ENCODE measurements at regions not wholly inside any gene's neighbourhood (a gene's known extent, or its start where the extent isn't known, plus 50 kb on each side); places are given as distances from the start of the nearest gene placed in this dataset.

GRCh38 chr7:130821864-130822263 lies 87.9 kb upstream of the KLF14 start:
- Histone ChIP-seq H3K4me1 (ENCODE audit: control insufficient read depth in 3 of 3, insufficient read depth in 3 of 3, low read length in 3 of 3) (no peaks in the 10 kb centered on the region), H3K9me3 (ENCODE audit: control insufficient read depth in 3 of 3, low read length in 3 of 3) (peaks cover 2 to 6% (median 5%) of the 10 kb centered on the region in 3 donors), H3K27ac (ENCODE audit: low read depth, low read length) (no peak overlapping the region), H3K36me3 (ENCODE audit: control insufficient read depth in 3 of 3, insufficient read depth in 3 of 3, low read length in 3 of 3) (no peaks in the 10 kb centered on the region), H3K4me3 (ENCODE audit: low read length in 3 of 3) (no peak overlapping the region), H3K27me3 (ENCODE audit: control insufficient read depth in 3 of 3, insufficient read depth in 3 of 3, low read length in 3 of 3) (no peaks in the 10 kb centered on the region), H3K9ac (ENCODE audit: low read depth in 1 of 3, low read length in 3 of 3) (no peak overlapping the region)

GRCh38 chr7:130822642-130823041 lies 88.6 kb upstream of the KLF14 start:
- no peak overlapping the region for H3K9ac ChIP-seq (ENCODE audit: low read depth in 1 of 3, low read length in 3 of 3)
- no peaks in the 10 kb centered on the region for H3K36me3 ChIP-seq (ENCODE audit: control insufficient read depth in 3 of 3, insufficient read depth in 3 of 3, low read length in 3 of 3)
- no peak overlapping the region for H3K4me3 ChIP-seq (ENCODE audit: low read length in 3 of 3)
- no peak overlapping the region for H3K27ac ChIP-seq (ENCODE audit: low read depth, low read length)
- no peaks in the 10 kb centered on the region for H3K4me1 ChIP-seq (ENCODE audit: control insufficient read depth in 3 of 3, insufficient read depth in 3 of 3, low read length in 3 of 3)
- H3K27me3 ChIP-seq (ENCODE audit: control insufficient read depth in 3 of 3, insufficient read depth in 3 of 3, low read length in 3 of 3) = no peaks in the 10 kb centered on the region
- peaks cover 4 to 7% (median 6%) of the 10 kb centered on the region in 3 donors for H3K9me3 ChIP-seq (ENCODE audit: control insufficient read depth in 3 of 3, low read length in 3 of 3)

- H3K9ac ChIP-seq (ENCODE audit: low read depth in 1 of 3, low read length in 3 of 3) = no peak overlapping the region
- H3K27ac ChIP-seq (ENCODE audit: low read depth, low read length) = no peak overlapping the region
- H3K9me3 ChIP-seq (ENCODE audit: control insufficient read depth in 3 of 3, low read length in 3 of 3) = peaks cover 4 to 7% (median 6%) of the 10 kb centered on the region in 3 donors
- no peaks in the 10 kb centered on the region for H3K36me3 ChIP-seq (ENCODE audit: control insufficient read depth in 3 of 3, insufficient read depth in 3 of 3, low read length in 3 of 3)
- H3K4me3 ChIP-seq (ENCODE audit: low read length in 3 of 3) = no peak overlapping the region
- no peaks in the 10 kb centered on the region for H3K27me3 ChIP-seq (ENCODE audit: control insufficient read depth in 3 of 3, insufficient read depth in 3 of 3, low read length in 3 of 3)
- H3K4me1 ChIP-seq (ENCODE audit: control insufficient read depth in 3 of 3, insufficient read depth in 3 of 3, low read length in 3 of 3) = no peaks in the 10 kb centered on the region
These were observed 89.1 kb upstream of the KLF14 start for GRCh38 chr7:130823060-130823459.

- no peak overlapping the region for H3K4me3 ChIP-seq (ENCODE audit: low read length in 3 of 3)
- H3K36me3 ChIP-seq (ENCODE audit: control insufficient read depth in 3 of 3, insufficient read depth in 3 of 3, low read length in 3 of 3) = no peaks in the 10 kb centered on the region
- H3K27me3 ChIP-seq (ENCODE audit: control insufficient read depth in 3 of 3, insufficient read depth in 3 of 3, low read length in 3 of 3) = no peaks in the 10 kb centered on the region
- H3K9me3 ChIP-seq (ENCODE audit: control insufficient read depth in 3 of 3, low read length in 3 of 3) = peaks cover 4 to 7% (median 6%) of the 10 kb centered on the region in 3 donors
- no peak overlapping the region for H3K27ac ChIP-seq (ENCODE audit: low read depth, low read length)
- H3K9ac ChIP-seq (ENCODE audit: low read depth in 1 of 3, low read length in 3 of 3) = no peak overlapping the region
- H3K4me1 ChIP-seq (ENCODE audit: control insufficient read depth in 3 of 3, insufficient read depth in 3 of 3, low read length in 3 of 3) = no peaks in the 10 kb centered on the region
These were observed 91.8 kb upstream of the KLF14 start for GRCh38 chr7:130825819-130826218.

GRCh38 chr7:130829415-130829814 lies 95.4 kb upstream of the KLF14 start:
- no peaks in the 10 kb centered on the region for H3K4me1 ChIP-seq (ENCODE audit: control insufficient read depth in 3 of 3, insufficient read depth in 3 of 3, low read length in 3 of 3)
- H3K27me3 ChIP-seq (ENCODE audit: control insufficient read depth in 3 of 3, insufficient read depth in 3 of 3, low read length in 3 of 3) = no peaks in the 10 kb centered on the region
- no peak overlapping the region for H3K27ac ChIP-seq (ENCODE audit: low read depth, low read length)
- no peaks in the 10 kb centered on the region for H3K36me3 ChIP-seq (ENCODE audit: control insufficient read depth in 3 of 3, insufficient read depth in 3 of 3, low read length in 3 of 3)
- peaks cover 4 to 7% (median 6%) of the 10 kb centered on the region in 3 donors for H3K9me3 ChIP-seq (ENCODE audit: control insufficient read depth in 3 of 3, low read length in 3 of 3)
- H3K4me3 ChIP-seq (ENCODE audit: low read length in 3 of 3) = no peak overlapping the region
- no peak overlapping the region for H3K9ac ChIP-seq (ENCODE audit: low read depth in 1 of 3, low read length in 3 of 3)

- Histone ChIP-seq H3K9ac (ENCODE audit: low read depth in 1 of 3, low read length in 3 of 3) (no peak overlapping the region), H3K27ac (ENCODE audit: low read depth, low read length) (no peak overlapping the region), H3K4me3 (ENCODE audit: low read length in 3 of 3) (no peak overlapping the region), H3K36me3 (ENCODE audit: control insufficient read depth in 3 of 3, insufficient read depth in 3 of 3, low read length in 3 of 3) (no peaks in the 10 kb centered on the region), H3K9me3 (ENCODE audit: control insufficient read depth in 3 of 3, low read length in 3 of 3) (peaks cover 0 to 4% (median 3%) of the 10 kb centered on the region in 3 donors), H3K27me3 (ENCODE audit: control insufficient read depth in 3 of 3, insufficient read depth in 3 of 3, low read length in 3 of 3) (no peaks in the 10 kb centered on the region), H3K4me1 (ENCODE audit: control insufficient read depth in 3 of 3, insufficient read depth in 3 of 3, low read length in 3 of 3) (peaks cover 0 to under 1% (median 0%) of the 10 kb centered on the region in 3 donors)
These were observed 97.3 kb upstream of the KLF14 start for GRCh38 chr7:130831322-130831721.

- no peak overlapping the region for H3K4me3 ChIP-seq (ENCODE audit: low read length in 3 of 3)
- H3K9ac ChIP-seq (ENCODE audit: low read depth in 1 of 3, low read length in 3 of 3) = no peak overlapping the region
- H3K36me3 ChIP-seq (ENCODE audit: control insufficient read depth in 3 of 3, insufficient read depth in 3 of 3, low read length in 3 of 3) = no peaks in the 10 kb centered on the region
- H3K27ac ChIP-seq (ENCODE audit: low read depth, low read length) = no peak overlapping the region
- no peaks in the 10 kb centered on the region for H3K27me3 ChIP-seq (ENCODE audit: control insufficient read depth in 3 of 3, insufficient read depth in 3 of 3, low read length in 3 of 3)
- H3K4me1 ChIP-seq (ENCODE audit: control insufficient read depth in 3 of 3, insufficient read depth in 3 of 3, low read length in 3 of 3) = peaks cover 0 to 2% (median 0%) of the 10 kb centered on the region in 3 donors
- H3K9me3 ChIP-seq (ENCODE audit: control insufficient read depth in 3 of 3, low read length in 3 of 3) = peaks cover 0 to 1% (median under 1%) of the 10 kb centered on the region in 3 donors
These were observed 97.9 kb upstream of the KLF14 start for GRCh38 chr7:130831817-130832481.

- Histone ChIP-seq H3K9me3 (ENCODE audit: control insufficient read depth in 3 of 3, low read length in 3 of 3) (no peaks in the 10 kb centered on the region), H3K27ac (ENCODE audit: low read depth, low read length) (no peak overlapping the region), H3K4me3 (ENCODE audit: low read length in 3 of 3) (no peak overlapping the region), H3K36me3 (ENCODE audit: control insufficient read depth in 3 of 3, insufficient read depth in 3 of 3, low read length in 3 of 3) (no peaks in the 10 kb centered on the region), H3K27me3 (ENCODE audit: control insufficient read depth in 3 of 3, insufficient read depth in 3 of 3, low read length in 3 of 3) (no peaks in the 10 kb centered on the region), H3K9ac (ENCODE audit: low read depth in 1 of 3, low read length in 3 of 3) (no peak overlapping the region), H3K4me1 (ENCODE audit: control insufficient read depth in 3 of 3, insufficient read depth in 3 of 3, low read length in 3 of 3) (peaks cover 0 to 2% (median 0%) of the 10 kb centered on the region in 3 donors)
These were observed 104.7 kb upstream of the KLF14 start for GRCh38 chr7:130838738-130839137.

GRCh38 chr7:130840599-130840998 lies 106.6 kb upstream of the KLF14 start:
- Histone ChIP-seq H3K27me3 (ENCODE audit: control insufficient read depth in 3 of 3, insufficient read depth in 3 of 3, low read length in 3 of 3) (no peaks in the 10 kb centered on the region), H3K9ac (ENCODE audit: low read depth in 1 of 3, low read length in 3 of 3) (no peak overlapping the region), H3K9me3 (ENCODE audit: control insufficient read depth in 3 of 3, low read length in 3 of 3) (no peaks in the 10 kb centered on the region), H3K27ac (ENCODE audit: low read depth, low read length) (no peak overlapping the region), H3K4me3 (ENCODE audit: low read length in 3 of 3) (no peak overlapping the region), H3K36me3 (ENCODE audit: control insufficient read depth in 3 of 3, insufficient read depth in 3 of 3, low read length in 3 of 3) (no peaks in the 10 kb centered on the region), H3K4me1 (ENCODE audit: control insufficient read depth in 3 of 3, insufficient read depth in 3 of 3, low read length in 3 of 3) (peaks cover 0 to 2% (median 2%) of the 10 kb centered on the region in 3 donors)

GRCh38 chr7:130841416-130841815 lies 107.4 kb upstream of the KLF14 start:
- Histone ChIP-seq H3K27me3 (ENCODE audit: control insufficient read depth in 3 of 3, insufficient read depth in 3 of 3, low read length in 3 of 3) (no peaks in the 10 kb centered on the region), H3K9me3 (ENCODE audit: control insufficient read depth in 3 of 3, low read length in 3 of 3) (no peaks in the 10 kb centered on the region), H3K9ac (ENCODE audit: low read depth in 1 of 3, low read length in 3 of 3) (no peak overlapping the region), H3K36me3 (ENCODE audit: control insufficient read depth in 3 of 3, insufficient read depth in 3 of 3, low read length in 3 of 3) (no peaks in the 10 kb centered on the region), H3K4me1 (ENCODE audit: control insufficient read depth in 3 of 3, insufficient read depth in 3 of 3, low read length in 3 of 3) (peaks cover 0 to 4% (median under 1%) of the 10 kb centered on the region in 3 donors), H3K27ac (ENCODE audit: low read depth, low read length) (no peak overlapping the region), H3K4me3 (ENCODE audit: low read length in 3 of 3) (no peak overlapping the region)
